Bronchial epithelial cell (primary cell): ENCODE measurements at regions not wholly inside any gene's neighbourhood (a gene's known extent, or its start where the extent isn't known, plus 50 kb on each side); places are given as distances from the start of the nearest gene placed in this dataset.
"Not testable (repeated sequence)": the region's sequence is repeated elsewhere in the genome, so short reads cannot be mapped to it uniquely, and the experiment has no call there.

Source experiments
- DNase-seq: peaks from one replicate; pipeline ENCODE4 v3.0.0-alpha.2; 2010; ENCODE audit warnings: low read depth
- FAIRE-seq: peaks from 2 replicates; lab custom pipeline; 2011; peaks lifted over from hg19 to GRCh38; lab: Jason Lieb, UNC
- H3K27me3 ChIP-seq: 2 replicates; pipeline ENCODE4 v1.5.1; 2011; ENCODE audit warnings: low read length; ENCODE audit not compliant: control insufficient read depth, insufficient read depth
- H3K36me3 ChIP-seq: 2 replicates; pipeline ENCODE4 v1.5.1; 2011; ENCODE audit warnings: low read length; ENCODE audit not compliant: control insufficient read depth, insufficient read depth
- H3K4me3 ChIP-seq: 2 replicates; pipeline ENCODE4 v1.5.1; 2011; ENCODE audit warnings: mild to moderate bottlenecking, low read depth, low read length, control low read depth
- TF ChIP-seq, protein P1 (sequence below): IDR thresholded peaks from 2 replicates; pipeline ENCODE4 v1.5.1; 2011; ENCODE audit warnings: mild to moderate bottlenecking, moderate library complexity, low read length, control low read depth, inconsistent platforms; ENCODE audit not compliant: insufficient read depth, severe bottlenecking

- DNase-seq (no peak), FAIRE-seq (no peak)
- H3K27me3 ChIP-seq, result no peaks in the 10 kb centered on the region
- H3K36me3 ChIP-seq, result no peaks in the 10 kb centered on the region
- TF ChIP-seq, protein P1, sequence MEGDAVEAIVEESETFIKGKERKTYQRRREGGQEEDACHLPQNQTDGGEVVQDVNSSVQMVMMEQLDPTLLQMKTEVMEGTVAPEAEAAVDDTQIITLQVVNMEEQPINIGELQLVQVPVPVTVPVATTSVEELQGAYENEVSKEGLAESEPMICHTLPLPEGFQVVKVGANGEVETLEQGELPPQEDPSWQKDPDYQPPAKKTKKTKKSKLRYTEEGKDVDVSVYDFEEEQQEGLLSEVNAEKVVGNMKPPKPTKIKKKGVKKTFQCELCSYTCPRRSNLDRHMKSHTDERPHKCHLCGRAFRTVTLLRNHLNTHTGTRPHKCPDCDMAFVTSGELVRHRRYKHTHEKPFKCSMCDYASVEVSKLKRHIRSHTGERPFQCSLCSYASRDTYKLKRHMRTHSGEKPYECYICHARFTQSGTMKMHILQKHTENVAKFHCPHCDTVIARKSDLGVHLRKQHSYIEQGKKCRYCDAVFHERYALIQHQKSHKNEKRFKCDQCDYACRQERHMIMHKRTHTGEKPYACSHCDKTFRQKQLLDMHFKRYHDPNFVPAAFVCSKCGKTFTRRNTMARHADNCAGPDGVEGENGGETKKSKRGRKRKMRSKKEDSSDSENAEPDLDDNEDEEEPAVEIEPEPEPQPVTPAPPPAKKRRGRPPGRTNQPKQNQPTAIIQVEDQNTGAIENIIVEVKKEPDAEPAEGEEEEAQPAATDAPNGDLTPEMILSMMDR, result no peak
- no peak overlapping the region for H3K4me3 ChIP-seq
Observed at GRCh38 chr18:14936313-14936712, 188.3 kb downstream of the ANKRD30B start.

- DNase-seq (no peak), FAIRE-seq (no peak)
- no peak overlapping the region for H3K4me3 ChIP-seq
- no peaks in the 10 kb centered on the region for H3K36me3 ChIP-seq
- no peaks in the 10 kb centered on the region for H3K27me3 ChIP-seq
- TF ChIP-seq, protein P1, result no peak
Observed at GRCh38 chr18:14937271-14937670, 189.3 kb downstream of the ANKRD30B start.

GRCh38 chr18:14939141-14939540 is 191.2 kb downstream of the ANKRD30B start:
- no peaks in the 10 kb centered on the region for H3K27me3 ChIP-seq
- TF ChIP-seq, protein P1, result no peak
- H3K36me3 ChIP-seq, result no peaks in the 10 kb centered on the region
- no peak overlapping the region for H3K4me3 ChIP-seq
- no peak for FAIRE-seq
- no peak for DNase-seq

DNA sequence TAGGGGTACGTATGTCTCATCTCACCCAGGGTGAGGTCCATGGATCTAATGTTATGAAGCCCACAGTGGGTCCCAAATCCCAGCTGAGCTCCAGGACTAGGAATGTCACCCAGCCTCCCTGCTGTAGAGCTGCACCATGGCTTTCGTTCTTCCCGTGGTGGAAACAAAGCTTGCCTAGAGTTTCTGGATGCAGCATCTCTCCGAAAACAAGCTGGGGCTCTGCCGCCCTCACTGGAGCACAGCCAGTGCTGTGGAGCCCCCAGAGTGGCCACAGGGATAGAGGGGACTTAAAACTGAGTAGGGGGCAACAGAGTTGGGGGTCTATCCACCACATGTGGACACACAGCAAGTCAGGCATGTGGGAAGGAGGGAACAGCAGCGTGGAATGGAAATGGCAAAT is 192.1 kb downstream of the ANKRD30B start:
- not testable (repeated sequence) for H3K36me3 ChIP-seq, H3K4me3 ChIP-seq, H3K27me3 ChIP-seq, FAIRE-seq, DNase-seq

DNA sequence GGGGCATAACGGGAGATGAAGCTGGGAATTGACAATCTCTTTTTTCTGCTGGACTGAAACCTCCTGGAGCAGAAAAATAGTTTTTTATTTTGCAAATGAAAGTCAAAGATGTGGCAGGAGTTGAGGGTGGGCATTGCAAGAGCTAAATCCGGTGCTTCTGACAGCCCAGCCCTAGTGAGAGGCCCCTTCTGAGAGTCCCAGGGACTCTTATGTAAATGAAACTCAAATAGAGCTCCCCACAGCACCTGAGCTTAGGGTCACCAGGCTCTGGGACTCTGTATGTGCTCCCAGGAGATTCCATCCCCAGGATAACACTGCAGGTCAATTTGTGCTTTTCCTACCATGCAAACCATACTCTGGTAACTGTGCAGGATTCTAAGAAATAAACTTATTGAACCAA is 192.8 kb downstream of the ANKRD30B start:
- H3K27me3 ChIP-seq, result no peaks in the 10 kb centered on the region
- TF ChIP-seq, protein P1, result no peak
- no peak for DNase-seq
- FAIRE-seq, result no peak
- no peaks in the 10 kb centered on the region for H3K36me3 ChIP-seq
- H3K4me3 ChIP-seq, result no peak overlapping the region

GRCh38 chr18:14941256-14941655 is 193.3 kb downstream of the ANKRD30B start:
- Histone ChIP-seq H3K4me3 (no peak overlapping the region), H3K36me3 (no peaks in the 10 kb centered on the region), H3K27me3 (no peaks in the 10 kb centered on the region)
- no peak for FAIRE-seq
- TF ChIP-seq, protein P1, result no peak
- DNase-seq, result no peak
